ENCODE measurements at regions not wholly inside any gene's neighbourhood (a gene's known extent, or its start where the extent isn't known, plus 50 kb on each side); places are given as distances from the start of the nearest gene placed in this dataset.

GRCh38 chr5:145166110-145166509 lies 669.0 kb downstream of the PRELID2 start:
- no peak overlapping the region for H3K4me2 ChIP-seq (ENCODE audit: low read depth, low read length)
- no peak for DNase-seq (ENCODE audit: low spot score)

More at GRCh38 chr5:145166110-145166509, 669.0 kb downstream of the PRELID2 start:
- no TSS peak for BruUV-seq (replicated peaks)
- Histone ChIP-seq H3K79me2 (ENCODE audit: insufficient read depth, low read length) (no peaks in the 10 kb centered on the region), H3K9ac (ENCODE audit: insufficient read depth, low read depth, low read length) (no peak overlapping the region), H3K9me3 (ENCODE audit: low read length) (no peaks in the 10 kb centered on the region), H3K36me3 (replicated peaks in 1 of 2; ENCODE audit: control insufficient read depth in 1 of 2, insufficient read depth in 2 of 2, low read length in 2 of 2) (no peaks in the 10 kb centered on the region), H2AFZ (ENCODE audit: low read length) (no peak overlapping the region), H3K27me3 (ENCODE audit: control insufficient read depth in 1 of 2, insufficient read depth in 2 of 2, low read length in 2 of 2) (no peaks in the 10 kb centered on the region), H3K27ac (ENCODE audit: extremely low read length, insufficient read depth, low read length) (no peak overlapping the region), H3K4me1 (ENCODE audit: insufficient read depth, low read length) (no peaks in the 10 kb centered on the region), H4K20me1 (ENCODE audit: insufficient read depth, low read length) (no peaks in the 10 kb centered on the region), H3K4me3 (replicated peaks in 1 of 3; ENCODE audit: insufficient read depth in 1 of 3, low read depth in 2 of 3, low read length in 3 of 3) (no peak overlapping the region)
- WGBS (ENCODE audit: low lambda C conversion rate) = 0% methylated on average over 5 of the region's 5 CpGs
- in situ Hi-C loops (cut with HindIII; ENCODE audit: extremely low pct_ligation_motif_present, low pct_unique_long_range_greater_than_20kb) (no loop called here), intact Hi-C loops (cut with micrococcal nuclease; ENCODE audit: unreplicated experiment) (no loop called here)
- TF ChIP-seq PRDM15 (CRISPR knock-in tag; IDR thresholded peaks at IDR 0.05) = no peak
- TF ChIP-seq POLR2A (IDR thresholded peaks at IDR 0.05; ENCODE audit: insufficient read depth in 1 of 2, low read depth in 2 of 2, low read length in 2 of 2) = no peak
- no peak for TF ChIP-seq ZKSCAN5 (CRISPR knock-in tag; IDR thresholded peaks at IDR 0.05)
- TF ChIP-seq ZKSCAN8 (CRISPR knock-in tag; IDR thresholded peaks at IDR 0.05; ENCODE audit: borderline replicate concordance) = no peak
- CTCF ChIA-PET (ENCODE audit: low intra/inter-chr PET ratio, low total read pairs) = no interaction called here
- ATAC-seq (no peak), FAIRE-seq (no peak)
- POLR2A ChIA-PET = no interaction called here

Data from HepG2 (cell line).